Liver (tissue), 8 donors: ENCODE measurements at regions not wholly inside any gene's neighbourhood (a gene's known extent, or its start where the extent isn't known, plus 50 kb on each side); places are given as distances from the start of the nearest gene placed in this dataset.

Experiments
- DNase-seq: peaks from one replicate; pipeline ENCODE4 v3.0.0-alpha.2; 2017; ENCODE audit warnings: low spot score
- H3K27ac ChIP-seq, 2 donors: one replicate each; pipeline ENCODE4 v1.7.0; 2013; ENCODE audit warnings: inconsistent platforms in 2 of 2, low read length in 2 of 2, control low read depth in 1 of 2, low read depth in 1 of 2, mild to moderate bottlenecking in 1 of 2
- H3K27me3 ChIP-seq, 4 donors: one replicate each; pipeline versions ENCODE4 v1.6.1 to v1.7.0; 2013; ENCODE audit warnings: low read length in 3 of 4, inconsistent platforms in 1 of 4, mild to moderate bottlenecking in 1 of 4, moderate library complexity in 1 of 4; ENCODE audit not compliant: control insufficient read depth in 4 of 4, insufficient read depth in 4 of 4
- H3K36me3 ChIP-seq, 4 donors: one replicate each; pipeline versions ENCODE4 v1.6.1 to v1.7.0; 2013; ENCODE audit warnings: low read length in 3 of 4, mild to moderate bottlenecking in 3 of 4, low read depth in 1 of 4, moderate library complexity in 1 of 4; ENCODE audit not compliant: control insufficient read depth in 4 of 4, insufficient read depth in 3 of 4
- H3K4me1 ChIP-seq, 4 donors: one replicate each; pipeline versions ENCODE4 v1.6.1 to v1.7.0; 2013; ENCODE audit warnings: low read length in 3 of 4, mild to moderate bottlenecking in 3 of 4, moderate library complexity in 1 of 4; ENCODE audit not compliant: control insufficient read depth in 4 of 4, insufficient read depth in 4 of 4
- H3K4me3 ChIP-seq, 3 donors: one replicate each; pipeline versions ENCODE4 v1.6.1 to v1.7.0; 2013; ENCODE audit warnings: low read length in 3 of 3, control low read depth in 1 of 3, low read depth in 1 of 3, mild to moderate bottlenecking in 1 of 3
- H3K9ac ChIP-seq, 2 donors: one replicate each; pipeline ENCODE4 v1.7.0; 2013; ENCODE audit warnings: low read length in 2 of 2, mild to moderate bottlenecking in 2 of 2, moderate library complexity in 2 of 2, control low read depth in 1 of 2, low read depth in 1 of 2
- H3K9me3 ChIP-seq, 4 donors: one replicate each; pipeline versions ENCODE4 v1.6.1 to v1.7.0; 2013; ENCODE audit warnings: low read length in 3 of 4; ENCODE audit not compliant: control insufficient read depth in 4 of 4
- EGR1 ChIP-seq, 2 donors: IDR thresholded peaks; 2 replicates each; pipeline ENCODE4 v1.6.1; 2016 to 2018; ENCODE audit warnings: antibody characterized with exemption in 2 of 2, low read depth in 2 of 2
- FOXA1 ChIP-seq: IDR thresholded peaks from 2 replicates; pipeline ENCODE4 v1.6.1; 2016; ENCODE audit warnings: antibody characterized with exemption
- FOXA2 ChIP-seq: IDR thresholded peaks from 2 replicates; pipeline ENCODE4 v1.6.1; 2016; ENCODE audit warnings: antibody characterized with exemption
- GABPA ChIP-seq, 2 donors: IDR thresholded peaks in 1 of 2; conservative IDR thresholded peaks in 1 of 2; 2 replicates each; pipeline ENCODE4 v1.6.1; 2016; ENCODE audit warnings: antibody characterized with exemption in 2 of 2, mild to moderate bottlenecking in 1 of 2, moderate library complexity in 1 of 2
- HNF4A ChIP-seq, 2 donors: conservative IDR thresholded peaks; 2 replicates each; pipeline ENCODE4 v1.6.1; 2016; ENCODE audit warnings: antibody characterized with exemption in 2 of 2, mild to moderate bottlenecking in 2 of 2
- HNF4G ChIP-seq: IDR thresholded peaks from 2 replicates; pipeline ENCODE4 v1.6.1; 2016; ENCODE audit warnings: antibody characterized with exemption
- JUND ChIP-seq, 2 donors: IDR thresholded peaks; 2 replicates each; pipeline ENCODE4 v1.6.1; 2016; ENCODE audit warnings: antibody characterized with exemption in 2 of 2
- MAX ChIP-seq: IDR thresholded peaks from 2 replicates; pipeline ENCODE4 v1.6.1; 2016; ENCODE audit warnings: antibody characterized with exemption
- NR2F2 ChIP-seq: IDR thresholded peaks from 2 replicates; pipeline ENCODE4 v1.6.1; 2016; ENCODE audit warnings: antibody characterized with exemption
- RAD21 ChIP-seq, 2 donors: IDR thresholded peaks; 2 replicates each; pipeline ENCODE4 v1.6.1; 2016; ENCODE audit warnings: antibody characterized with exemption in 2 of 2, mild to moderate bottlenecking in 2 of 2
- RXRA ChIP-seq, 2 donors: IDR thresholded peaks; 2 replicates each; pipeline ENCODE4 v1.6.1; 2017 to 2018; ENCODE audit warnings: antibody characterized with exemption in 2 of 2, mild to moderate bottlenecking in 1 of 2
- SP1 ChIP-seq: IDR thresholded peaks from 2 replicates; pipeline ENCODE4 v1.6.1; 2018; ENCODE audit warnings: antibody characterized with exemption, mild to moderate bottlenecking
- TAF1 ChIP-seq: conservative IDR thresholded peaks from 2 replicates; pipeline ENCODE4 v1.6.1; 2016; ENCODE audit warnings: antibody characterized with exemption, mild to moderate bottlenecking
- YY1 ChIP-seq: IDR thresholded peaks from 2 replicates; pipeline ENCODE4 v1.6.1; 2016; ENCODE audit warnings: antibody characterized with exemption, mild to moderate bottlenecking
- WGBS: extraction: QIAGEN DNeasy Blood & Tissue Kit; methylation state at CpG from one replicate; pipeline ENCODE4 v1.1.7; 2013; 5-methylcytosine and 5-hydroxymethylcytosine counted together
- TF ChIP-seq, protein P1 (sequence below): fragments of 150-350 bp; IDR thresholded peaks from 2 replicates; pipeline ENCODE4 v1.5.1; 2017; ENCODE audit warnings: improper control_type of control experiment, low read depth, low read length; ENCODE audit not compliant: missing input control
- TF ChIP-seq, protein P2 (sequence below): IDR thresholded peaks from 2 replicates; pipeline ENCODE4 v1.6.1; 2016; ENCODE audit warnings: antibody characterized with exemption
- TF ChIP-seq, protein P3 (sequence below): IDR thresholded peaks from 2 replicates; pipeline ENCODE4 v1.6.1; 2016; ENCODE audit warnings: antibody characterized with exemption
- TF ChIP-seq, protein P4 (sequence below): IDR thresholded peaks from 2 replicates; pipeline ENCODE4 v1.6.1; 2016; ENCODE audit warnings: antibody characterized with exemption, mild to moderate bottlenecking
- donor health status: healthy.
- donor health status: healthy.
- donor health status: healthy.
- donor health status: healthy.
- donor health status: healthy.

- H3K27me3 ChIP-seq: no peaks in the 10 kb centered on the region
- no peak overlapping the region for H3K27ac ChIP-seq
- no peak overlapping the region for H3K4me3 ChIP-seq
- no peaks in the 10 kb centered on the region for H3K36me3 ChIP-seq
- no peak for DNase-seq
- TF ChIP-seq EGR1 (IDR thresholded peaks at IDR 0.05; ENCODE audit: low read depth in 2 of 2) (no peak), YY1 (no peak), HNF4G (no peak), GABPA (IDR thresholded peaks at IDR 0.05 in 1 of 2, conservative IDR thresholded peaks at IDR 0.05 in 1 of 2) (no peak), FOXA2 (no peak), JUND (IDR thresholded peaks at IDR 0.05) (no peak), SP1 (no peak), NR2F2 (no peak), RAD21 (IDR thresholded peaks at IDR 0.05) (no peak), MAX (no peak), FOXA1 (no peak), RXRA (IDR thresholded peaks at IDR 0.05) (no peak), HNF4A (conservative IDR thresholded peaks at IDR 0.05) (no peak)
- TF ChIP-seq, protein P1, sequence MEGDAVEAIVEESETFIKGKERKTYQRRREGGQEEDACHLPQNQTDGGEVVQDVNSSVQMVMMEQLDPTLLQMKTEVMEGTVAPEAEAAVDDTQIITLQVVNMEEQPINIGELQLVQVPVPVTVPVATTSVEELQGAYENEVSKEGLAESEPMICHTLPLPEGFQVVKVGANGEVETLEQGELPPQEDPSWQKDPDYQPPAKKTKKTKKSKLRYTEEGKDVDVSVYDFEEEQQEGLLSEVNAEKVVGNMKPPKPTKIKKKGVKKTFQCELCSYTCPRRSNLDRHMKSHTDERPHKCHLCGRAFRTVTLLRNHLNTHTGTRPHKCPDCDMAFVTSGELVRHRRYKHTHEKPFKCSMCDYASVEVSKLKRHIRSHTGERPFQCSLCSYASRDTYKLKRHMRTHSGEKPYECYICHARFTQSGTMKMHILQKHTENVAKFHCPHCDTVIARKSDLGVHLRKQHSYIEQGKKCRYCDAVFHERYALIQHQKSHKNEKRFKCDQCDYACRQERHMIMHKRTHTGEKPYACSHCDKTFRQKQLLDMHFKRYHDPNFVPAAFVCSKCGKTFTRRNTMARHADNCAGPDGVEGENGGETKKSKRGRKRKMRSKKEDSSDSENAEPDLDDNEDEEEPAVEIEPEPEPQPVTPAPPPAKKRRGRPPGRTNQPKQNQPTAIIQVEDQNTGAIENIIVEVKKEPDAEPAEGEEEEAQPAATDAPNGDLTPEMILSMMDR: no peak
- TF ChIP-seq, protein P2, sequence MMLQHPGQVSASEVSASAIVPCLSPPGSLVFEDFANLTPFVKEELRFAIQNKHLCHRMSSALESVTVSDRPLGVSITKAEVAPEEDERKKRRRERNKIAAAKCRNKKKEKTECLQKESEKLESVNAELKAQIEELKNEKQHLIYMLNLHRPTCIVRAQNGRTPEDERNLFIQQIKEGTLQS: no peak
- TF ChIP-seq, protein P3, sequence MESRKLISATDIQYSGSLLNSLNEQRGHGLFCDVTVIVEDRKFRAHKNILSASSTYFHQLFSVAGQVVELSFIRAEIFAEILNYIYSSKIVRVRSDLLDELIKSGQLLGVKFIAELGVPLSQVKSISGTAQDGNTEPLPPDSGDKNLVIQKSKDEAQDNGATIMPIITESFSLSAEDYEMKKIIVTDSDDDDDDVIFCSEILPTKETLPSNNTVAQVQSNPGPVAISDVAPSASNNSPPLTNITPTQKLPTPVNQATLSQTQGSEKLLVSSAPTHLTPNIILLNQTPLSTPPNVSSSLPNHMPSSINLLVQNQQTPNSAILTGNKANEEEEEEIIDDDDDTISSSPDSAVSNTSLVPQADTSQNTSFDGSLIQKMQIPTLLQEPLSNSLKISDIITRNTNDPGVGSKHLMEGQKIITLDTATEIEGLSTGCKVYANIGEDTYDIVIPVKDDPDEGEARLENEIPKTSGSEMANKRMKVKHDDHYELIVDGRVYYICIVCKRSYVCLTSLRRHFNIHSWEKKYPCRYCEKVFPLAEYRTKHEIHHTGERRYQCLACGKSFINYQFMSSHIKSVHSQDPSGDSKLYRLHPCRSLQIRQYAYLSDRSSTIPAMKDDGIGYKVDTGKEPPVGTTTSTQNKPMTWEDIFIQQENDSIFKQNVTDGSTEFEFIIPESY: no peak
- H3K9ac ChIP-seq: no peak overlapping the region
- WGBS: 94% methylated on average over 5 of the region's 5 CpGs
- H3K9me3 ChIP-seq: no peaks in the 10 kb centered on the region
- H3K4me1 ChIP-seq: no peaks in the 10 kb centered on the region
These were observed 273.1 kb downstream of the TTLL7 start for GRCh38 chr1:83725735-83726360.

DNA sequence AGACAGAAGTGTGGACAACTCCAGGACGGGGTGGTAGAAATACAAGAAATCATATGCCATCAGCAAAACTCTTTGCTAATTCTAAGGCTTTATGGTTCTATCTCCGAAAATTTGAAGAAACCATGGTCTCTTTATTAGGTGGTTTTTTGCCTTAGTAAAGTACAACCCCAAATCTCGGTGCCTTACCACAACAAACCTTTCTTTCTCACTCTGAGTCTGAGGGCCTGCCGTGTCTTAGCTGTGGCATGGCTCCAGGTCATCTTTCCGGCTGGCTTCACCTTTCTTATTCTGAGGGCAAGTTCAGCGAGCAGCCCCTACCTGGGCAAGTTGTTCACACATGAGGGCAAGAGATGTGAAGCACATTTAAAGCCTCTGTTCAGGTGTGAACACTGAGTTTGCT is 280.6 kb downstream of the TTLL7 start:
- no peak for DNase-seq
- Histone ChIP-seq H3K27ac (no peak overlapping the region), H3K27me3 (no peaks in the 10 kb centered on the region), H3K4me3 (no peak overlapping the region), H3K4me1 (no peaks in the 10 kb centered on the region), H3K9ac (no peak overlapping the region), H3K9me3 (no peaks in the 10 kb centered on the region), H3K36me3 (no peaks in the 10 kb centered on the region)
- WGBS: 93% methylated on average over 6 of the region's 6 CpGs
- TF ChIP-seq TAF1: no peak
- no peak for TF ChIP-seq SP1
- no peak for TF ChIP-seq FOXA1
- TF ChIP-seq GABPA (IDR thresholded peaks at IDR 0.05 in 1 of 2, conservative IDR thresholded peaks at IDR 0.05 in 1 of 2): no peak
- no peak for TF ChIP-seq JUND (IDR thresholded peaks at IDR 0.05)
- TF ChIP-seq, protein P4, sequence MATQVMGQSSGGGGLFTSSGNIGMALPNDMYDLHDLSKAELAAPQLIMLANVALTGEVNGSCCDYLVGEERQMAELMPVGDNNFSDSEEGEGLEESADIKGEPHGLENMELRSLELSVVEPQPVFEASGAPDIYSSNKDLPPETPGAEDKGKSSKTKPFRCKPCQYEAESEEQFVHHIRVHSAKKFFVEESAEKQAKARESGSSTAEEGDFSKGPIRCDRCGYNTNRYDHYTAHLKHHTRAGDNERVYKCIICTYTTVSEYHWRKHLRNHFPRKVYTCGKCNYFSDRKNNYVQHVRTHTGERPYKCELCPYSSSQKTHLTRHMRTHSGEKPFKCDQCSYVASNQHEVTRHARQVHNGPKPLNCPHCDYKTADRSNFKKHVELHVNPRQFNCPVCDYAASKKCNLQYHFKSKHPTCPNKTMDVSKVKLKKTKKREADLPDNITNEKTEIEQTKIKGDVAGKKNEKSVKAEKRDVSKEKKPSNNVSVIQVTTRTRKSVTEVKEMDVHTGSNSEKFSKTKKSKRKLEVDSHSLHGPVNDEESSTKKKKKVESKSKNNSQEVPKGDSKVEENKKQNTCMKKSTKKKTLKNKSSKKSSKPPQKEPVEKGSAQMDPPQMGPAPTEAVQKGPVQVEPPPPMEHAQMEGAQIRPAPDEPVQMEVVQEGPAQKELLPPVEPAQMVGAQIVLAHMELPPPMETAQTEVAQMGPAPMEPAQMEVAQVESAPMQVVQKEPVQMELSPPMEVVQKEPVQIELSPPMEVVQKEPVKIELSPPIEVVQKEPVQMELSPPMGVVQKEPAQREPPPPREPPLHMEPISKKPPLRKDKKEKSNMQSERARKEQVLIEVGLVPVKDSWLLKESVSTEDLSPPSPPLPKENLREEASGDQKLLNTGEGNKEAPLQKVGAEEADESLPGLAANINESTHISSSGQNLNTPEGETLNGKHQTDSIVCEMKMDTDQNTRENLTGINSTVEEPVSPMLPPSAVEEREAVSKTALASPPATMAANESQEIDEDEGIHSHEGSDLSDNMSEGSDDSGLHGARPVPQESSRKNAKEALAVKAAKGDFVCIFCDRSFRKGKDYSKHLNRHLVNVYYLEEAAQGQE: no peak
- no peak for TF ChIP-seq YY1
- no peak for TF ChIP-seq FOXA2
- TF ChIP-seq RXRA (IDR thresholded peaks at IDR 0.05): no peak
- TF ChIP-seq MAX: no peak
- TF ChIP-seq RAD21 (IDR thresholded peaks at IDR 0.05): no peak
- no peak for TF ChIP-seq HNF4G
- no peak for TF ChIP-seq NR2F2
- TF ChIP-seq, protein P3: no peak
- TF ChIP-seq, protein P1: no peak
- no peak for TF ChIP-seq EGR1 (IDR thresholded peaks at IDR 0.05; ENCODE audit: low read depth in 2 of 2)
- TF ChIP-seq HNF4A (conservative IDR thresholded peaks at IDR 0.05): no peak
